CD1c-positive myeloid dendritic cell (primary cell): ENCODE measurements at regions not wholly inside any gene's neighbourhood (a gene's known extent, or its start where the extent isn't known, plus 50 kb on each side); places are given as distances from the start of the nearest gene placed in this dataset.

Source experiments
- DNase-seq: peaks from one replicate; pipeline ENCODE4 v3.0.0-alpha.2; 2016; ENCODE audit errors: extremely low spot score

- DNase-seq = no peak
Measured at GRCh38 chr20:16220826-16221225, 352.4 kb downstream of the KIF16B start.

GRCh38 chr20:16219182-16219581 lies 354.1 kb downstream of the KIF16B start:
- no peak for DNase-seq

- DNase-seq = no peak
Measured at GRCh38 chr20:16216914-16217230, 356.4 kb downstream of the KIF16B start.

- no peak for DNase-seq
Measured at GRCh38 chr20:16216227-16216913, 356.9 kb downstream of the KIF16B start.

- DNase-seq = no peak
Measured at GRCh38 chr20:16215041-16215440, 358.2 kb downstream of the KIF16B start.

- no peak for DNase-seq
Measured at GRCh38 chr20:16212790-16213189, 360.5 kb downstream of the KIF16B start.

GRCh38 chr20:16209951-16210361 lies 363.3 kb downstream of the KIF16B start:
- no peak for DNase-seq

- DNase-seq = no peak
Measured at GRCh38 chr20:16209357-16209756, 363.9 kb downstream of the KIF16B start.

- DNase-seq = no peak
Measured at GRCh38 chr20:16208443-16208842, 364.8 kb downstream of the KIF16B start.

GRCh38 chr20:16206817-16207216 lies 366.4 kb downstream of the KIF16B start:
- DNase-seq = no peak

- DNase-seq = no peak
Measured at GRCh38 chr20:16205507-16205906, 367.7 kb downstream of the KIF16B start.

GRCh38 chr20:16203096-16203495 lies 370.2 kb downstream of the KIF16B start:
- DNase-seq = no peak

GRCh38 chr20:16201191-16201590 lies 372.1 kb downstream of the KIF16B start:
- DNase-seq = no peak

GRCh38 chr20:16197696-16198095 lies 375.6 kb downstream of the KIF16B start:
- DNase-seq = no peak

- DNase-seq = no peak
Measured at GRCh38 chr20:16195671-16196070, 377.6 kb downstream of the KIF16B start.

- no peak for DNase-seq
Measured at GRCh38 chr20:16194617-16195360, 378.5 kb downstream of the KIF16B start.

- no peak for DNase-seq
Measured at GRCh38 chr20:16191496-16191895, 381.8 kb downstream of the KIF16B start.

GRCh38 chr20:16189371-16189770 lies 383.9 kb downstream of the KIF16B start:
- no peak for DNase-seq

- DNase-seq = no peak
Measured at GRCh38 chr20:16187956-16188616, 385.2 kb downstream of the KIF16B start.

GRCh38 chr20:16179919-16180318 lies 393.3 kb downstream of the KIF16B start:
- no peak for DNase-seq

GRCh38 chr20:16179371-16179770 lies 393.9 kb downstream of the KIF16B start:
- no peak for DNase-seq

- no peak for DNase-seq
Measured at GRCh38 chr20:16178546-16179135, 394.6 kb downstream of the KIF16B start.
